GM21526 (cell line): ENCODE measurements at regions not wholly inside any gene's neighbourhood (a gene's known extent, or its start where the extent isn't known, plus 50 kb on each side); places are given as distances from the start of the nearest gene placed in this dataset.
"Not testable (repeated sequence)": the region's sequence is repeated elsewhere in the genome, so short reads cannot be mapped to it uniquely, and the experiment has no call there.

Experiments
- ATAC-seq: cut with Tn5 transposase; IDR thresholded peaks from one replicate; pipeline ENCODE4 v1.9.1; 2021; ENCODE audit warnings: moderate library complexity; ENCODE audit not compliant: unreplicated experiment, low FRiP score

GRCh38 chr18:11391661-11392060 is 217.7 kb upstream of the SLC35G4 start:
- no peak for ATAC-seq

GRCh38 chr18:11388755-11389680 is 220.4 kb upstream of the SLC35G4 start:
- no peak for ATAC-seq

GRCh38 chr18:11387880-11388279 is 221.5 kb upstream of the SLC35G4 start:
- ATAC-seq, result no peak

- no peak for ATAC-seq
Observed at GRCh38 chr18:11383381-11383780, 226.0 kb upstream of the SLC35G4 start.

GRCh38 chr18:11380968-11381367 is 228.4 kb upstream of the SLC35G4 start:
- ATAC-seq, result no peak

- ATAC-seq, result no peak
Observed at GRCh38 chr18:11379660-11380059, 229.7 kb upstream of the SLC35G4 start.

- no peak for ATAC-seq
Observed at GRCh38 chr18:11377766-11378540, 228.6 kb upstream of the PIEZO2 start.

- no peak for ATAC-seq
Observed at GRCh38 chr18:11372163-11372562, 222.8 kb upstream of the PIEZO2 start.

GRCh38 chr18:11369556-11369955 is 220.2 kb upstream of the PIEZO2 start:
- no peak for ATAC-seq

- no peak for ATAC-seq
Observed at GRCh38 chr18:11368020-11368419, 218.7 kb upstream of the PIEZO2 start.

- no peak for ATAC-seq
Observed at GRCh38 chr18:11367351-11367750, 218.0 kb upstream of the PIEZO2 start.

GRCh38 chr18:11366410-11366809 is 217.0 kb upstream of the PIEZO2 start:
- no peak for ATAC-seq

GRCh38 chr18:11362856-11363255 is 213.5 kb upstream of the PIEZO2 start:
- ATAC-seq, result no peak

GRCh38 chr18:11361862-11362261 is 212.5 kb upstream of the PIEZO2 start:
- not testable (repeated sequence) for ATAC-seq

GRCh38 chr18:11357678-11358077 is 208.3 kb upstream of the PIEZO2 start:
- ATAC-seq, result no peak

GRCh38 chr18:11344576-11344975 is 195.2 kb upstream of the PIEZO2 start:
- ATAC-seq, result not testable (repeated sequence)

GRCh38 chr18:11343096-11343495 is 193.7 kb upstream of the PIEZO2 start:
- no peak for ATAC-seq

GRCh38 chr18:11342115-11342514 is 192.7 kb upstream of the PIEZO2 start:
- not testable (repeated sequence) for ATAC-seq

- no peak for ATAC-seq
Observed at GRCh38 chr18:11339188-11339775, 189.9 kb upstream of the PIEZO2 start.

GRCh38 chr18:11336241-11336640 is 186.9 kb upstream of the PIEZO2 start:
- no peak for ATAC-seq

- ATAC-seq, result no peak
Observed at GRCh38 chr18:11327391-11328009, 178.1 kb upstream of the PIEZO2 start.
